Fibroblast of villous mesenchyme (primary cell): ENCODE measurements at regions not wholly inside any gene's neighbourhood (a gene's known extent, or its start where the extent isn't known, plus 50 kb on each side); places are given as distances from the start of the nearest gene placed in this dataset.

Source experiments
- DNase-seq: peaks from one replicate; pipeline ENCODE4 v3.0.0-alpha.2; 2010; ENCODE audit warnings: low read depth
- H3K4me3 ChIP-seq: 2 replicates; pipeline ENCODE4 v1.5.1; 2011; ENCODE audit warnings: low read depth, mild to moderate bottlenecking, low read length
- CTCF ChIP-seq: IDR thresholded peaks from 2 replicates; pipeline ENCODE4 v1.5.1; 2012; ENCODE audit warnings: low read depth, mild to moderate bottlenecking, low read length; ENCODE audit not compliant: insufficient read depth

- DNase-seq: no peak
- TF ChIP-seq CTCF: no peak
- H3K4me3 ChIP-seq: no peak overlapping the region
These were observed 63.6 kb upstream of the GJA5 start for GRCh38 chr1:147824001-147824400.

DNA sequence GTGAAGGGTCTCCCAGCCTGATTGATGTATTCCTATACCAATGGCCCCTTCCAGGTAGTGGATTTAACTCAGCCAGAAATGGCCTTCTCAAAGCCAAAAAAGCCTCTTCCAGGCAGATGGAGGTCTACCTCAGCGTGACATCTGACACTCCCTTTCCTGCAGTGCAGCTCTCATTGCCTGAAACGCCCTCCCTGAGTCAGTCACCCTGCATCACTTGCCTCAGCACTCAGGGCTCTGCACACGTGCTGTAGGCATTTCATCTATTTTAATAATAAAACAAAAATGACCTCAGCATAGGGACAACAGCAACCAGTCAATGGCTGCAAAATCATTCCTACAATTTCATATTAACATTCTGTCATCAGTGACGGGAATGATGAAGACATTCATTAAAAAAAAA, 64.4 kb upstream of the GJA5 start:
- no peak for TF ChIP-seq CTCF
- DNase-seq: no peak
- no peak overlapping the region for H3K4me3 ChIP-seq

GRCh38 chr1:147825586-147825985, 65.2 kb upstream of the GJA5 start:
- no peak overlapping the region for H3K4me3 ChIP-seq

GRCh38 chr1:147826259-147826658, 65.9 kb upstream of the GJA5 start:
- H3K4me3 ChIP-seq: no peak overlapping the region
- TF ChIP-seq CTCF: no peak

More at GRCh38 chr1:147825586-147825985, 65.2 kb upstream of the GJA5 start:
- no peak for DNase-seq
- no peak for TF ChIP-seq CTCF

GRCh38 chr1:147833231-147833860, 69.2 kb upstream of the GJA8 start:
- no peak overlapping the region for H3K4me3 ChIP-seq
- TF ChIP-seq CTCF: no peak
- no peak for DNase-seq

More at GRCh38 chr1:147826259-147826658, 65.9 kb upstream of the GJA5 start:
- no peak for DNase-seq

DNA sequence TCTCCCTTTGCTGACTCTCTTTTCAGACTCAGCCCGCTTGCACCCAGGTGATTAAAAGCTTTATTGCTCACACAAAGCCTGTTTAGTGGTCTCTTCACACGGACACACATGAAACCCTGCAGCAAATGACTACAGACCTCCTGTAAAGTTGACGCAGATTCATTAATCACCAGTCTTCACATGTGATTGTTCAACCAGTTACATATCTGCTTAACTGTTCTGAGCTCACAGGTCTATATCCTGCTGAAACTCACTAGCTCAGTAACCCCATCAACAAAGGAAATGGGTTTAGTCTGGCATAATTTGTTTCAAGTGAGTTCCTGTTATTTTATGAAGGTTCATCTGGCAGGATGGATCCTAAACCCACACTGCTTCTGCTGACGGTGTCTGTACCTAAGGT, 68.4 kb upstream of the GJA8 start:
- DNase-seq: no peak
- no peak overlapping the region for H3K4me3 ChIP-seq
- TF ChIP-seq CTCF: no peak

DNA sequence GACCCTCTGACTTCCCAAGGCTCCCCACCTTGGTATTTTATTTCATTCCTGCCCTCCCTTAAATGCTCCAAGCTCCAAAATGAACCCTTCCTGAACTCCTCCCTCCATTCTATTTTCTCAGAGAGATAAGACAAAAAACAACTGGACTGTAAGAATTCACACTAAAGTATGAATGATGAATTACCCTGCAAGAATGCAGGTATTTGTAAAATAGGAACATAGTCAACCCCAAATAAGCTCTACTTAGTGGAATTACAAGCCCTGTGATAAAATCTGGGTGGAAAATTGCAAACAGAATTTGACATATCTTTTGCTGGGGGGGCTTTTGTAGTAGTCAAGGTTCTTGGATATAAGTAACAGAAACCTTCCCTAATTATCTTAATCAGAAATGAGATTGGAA, 67.8 kb upstream of the GJA8 start:
- DNase-seq: no peak
- no peak for TF ChIP-seq CTCF
- no peak overlapping the region for H3K4me3 ChIP-seq
